ENCODE measurements at regions not wholly inside any gene's neighbourhood (a gene's known extent, or its start where the extent isn't known, plus 50 kb on each side); places are given as distances from the start of the nearest gene placed in this dataset.

DNA sequence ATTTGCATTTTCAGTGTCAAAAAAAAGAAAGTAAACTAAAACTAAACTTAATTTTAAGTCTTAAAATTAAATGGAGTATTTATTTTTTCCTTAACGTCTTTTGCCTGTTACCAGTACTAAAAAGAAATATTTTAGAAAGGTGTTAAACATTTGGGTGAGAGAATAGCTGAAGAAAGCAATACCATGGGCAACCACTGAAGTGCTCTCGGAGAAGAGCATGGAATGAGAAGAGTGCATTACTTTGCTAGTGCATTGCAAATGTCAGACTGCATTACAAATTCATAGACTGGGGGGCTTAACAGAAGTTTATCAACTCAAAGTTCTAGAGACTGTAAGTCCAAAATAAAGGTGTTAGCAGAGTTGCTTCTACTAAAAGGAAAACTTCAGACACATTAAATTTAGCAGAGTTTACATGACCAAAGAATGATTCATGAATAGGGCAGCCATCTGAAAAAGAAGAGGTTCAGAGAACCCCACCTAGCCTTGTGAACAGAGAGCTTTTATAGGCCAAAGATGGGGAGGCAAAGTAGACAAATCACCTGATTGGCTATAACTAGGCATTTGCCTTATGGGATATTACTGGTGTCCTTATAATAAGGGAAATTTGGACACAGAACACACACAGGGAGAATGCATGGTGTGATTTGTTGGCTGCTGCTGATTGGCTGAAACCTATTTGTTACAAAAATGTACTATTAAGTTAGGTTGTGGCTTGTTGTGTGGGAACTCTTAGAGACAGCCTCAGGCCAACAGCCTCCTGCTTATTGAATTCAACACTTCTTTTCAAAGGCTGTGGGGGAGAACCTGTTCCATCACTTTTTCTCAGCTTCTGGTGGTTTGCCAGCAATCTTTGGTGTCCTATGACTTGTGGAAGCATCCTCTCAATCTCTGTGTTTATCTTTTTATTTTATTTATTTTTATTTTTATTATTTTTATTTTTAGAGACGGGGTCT lies 106.7 kb upstream of the RREB1 start:
- Histone ChIP-seq H3K9ac (ENCODE audit: extremely low read depth, low read length, poor library complexity, severe bottlenecking) (no peak overlapping the region), H3K9me3 (ENCODE audit: control insufficient read depth, low read length) (peaks cover 9% of the 10 kb centered on the region), H3K27ac (ENCODE audit: low read depth, low read length) (no peak overlapping the region), H3K4me1 (ENCODE audit: control insufficient read depth, insufficient read depth, low read length) (no peaks in the 10 kb centered on the region), H3K27me3 (ENCODE audit: control insufficient read depth, insufficient read depth, low read length, poor library complexity, severe bottlenecking) (peaks cover 12% of the 10 kb centered on the region), H3K36me3 (ENCODE audit: control insufficient read depth, insufficient read depth, low read length) (no peaks in the 10 kb centered on the region), H3K4me3 (ENCODE audit: low read length) (no peak overlapping the region)
- no peak overlapping the region for H3K27ac Mint-ChIP-seq
- peaks cover 16% of the 10 kb centered on the region for H3K27me3 Mint-ChIP-seq (ENCODE audit: insufficient read depth)
- peaks cover 13% of the 10 kb centered on the region for H3K4me1 Mint-ChIP-seq
- H3K9me3 Mint-ChIP-seq, result peaks cover 6% of the 10 kb centered on the region
- no peak overlapping the region for H3K4me3 Mint-ChIP-seq
- no peak for DNase-seq
- TF ChIP-seq CTCF (conservative IDR thresholded peaks at IDR 0.05), result peak; percentile 48
- WGBS, 2 experiments (ENCODE audit: insufficient coverage in 1 of 2, insufficient read length in 1 of 2), result 96% methylated on average over 2 to 3 of the region's 3 CpGs
- no peaks in the 10 kb centered on the region for H3K36me3 Mint-ChIP-seq (ENCODE audit: low read depth)

DNA sequence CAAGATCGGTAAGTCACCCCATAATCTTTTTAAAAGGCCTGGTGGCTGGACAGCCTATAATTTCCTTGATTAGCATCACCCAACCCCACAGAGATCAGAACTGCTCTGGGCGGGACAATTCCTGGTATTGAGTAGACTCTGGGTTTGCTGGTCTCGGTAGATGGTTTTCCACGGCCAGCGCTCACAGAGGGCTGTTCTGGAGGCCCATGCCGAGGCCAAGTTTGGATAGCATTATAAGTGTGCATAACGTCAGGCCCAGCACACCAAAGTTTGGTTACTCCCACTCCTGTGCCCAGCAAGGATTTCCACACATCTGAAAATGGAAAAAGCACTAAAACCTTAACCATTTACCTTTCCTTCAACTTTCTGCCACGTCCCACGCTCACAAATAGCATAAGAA lies 104.7 kb upstream of the RREB1 start:
- no peak for TF ChIP-seq CTCF (conservative IDR thresholded peaks at IDR 0.05)

DNA sequence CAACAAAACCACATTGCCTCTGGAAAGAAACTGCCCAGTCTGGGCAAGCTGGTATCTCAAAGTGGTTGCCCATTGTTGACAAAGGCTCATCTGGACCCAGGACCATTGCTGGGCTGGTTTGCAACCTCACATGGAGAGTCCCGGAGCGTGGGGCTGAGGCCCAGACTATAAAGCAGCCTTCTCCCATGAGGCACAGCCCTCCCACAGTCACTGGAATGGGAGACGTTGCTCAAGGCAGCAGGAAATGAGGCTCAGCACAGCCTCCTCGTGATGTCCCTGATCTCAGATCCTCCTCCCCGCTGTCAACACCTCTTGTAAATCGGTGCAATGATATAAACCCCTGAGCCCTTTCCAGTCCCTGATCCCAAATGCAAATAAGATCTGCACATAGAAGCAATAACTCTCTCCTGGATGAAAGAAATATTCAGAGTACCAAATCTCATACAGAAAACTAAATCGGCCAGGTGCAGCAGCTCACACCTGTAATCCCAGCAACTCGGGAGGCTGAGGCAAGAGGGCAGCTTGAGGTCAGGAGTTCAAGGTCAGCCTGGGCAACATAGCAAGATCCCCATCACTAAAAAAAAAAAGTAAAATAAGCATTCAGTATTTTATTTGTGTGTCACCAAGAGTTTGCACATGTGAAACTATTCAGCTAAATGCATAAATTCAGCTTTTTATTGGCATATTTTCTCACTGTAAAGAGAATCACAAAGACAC lies 103.0 kb upstream of the RREB1 start:
- Histone ChIP-seq H3K27ac (ENCODE audit: low read depth, low read length) (no peak overlapping the region), H3K4me3 (ENCODE audit: low read length) (no peak overlapping the region), H3K36me3 (ENCODE audit: control insufficient read depth, insufficient read depth, low read length) (no peaks in the 10 kb centered on the region), H3K27me3 (ENCODE audit: control insufficient read depth, insufficient read depth, low read length, poor library complexity, severe bottlenecking) (peaks cover 4% of the 10 kb centered on the region), H3K4me1 (ENCODE audit: control insufficient read depth, insufficient read depth, low read length) (no peaks in the 10 kb centered on the region), H3K9me3 (ENCODE audit: control insufficient read depth, low read length) (no peaks in the 10 kb centered on the region), H3K9ac (ENCODE audit: extremely low read depth, low read length, poor library complexity, severe bottlenecking) (no peak overlapping the region)
- H3K27ac Mint-ChIP-seq, result no peak overlapping the region
- no peaks in the 10 kb centered on the region for H3K9me3 Mint-ChIP-seq
- peaks cover 7% of the 10 kb centered on the region for H3K27me3 Mint-ChIP-seq (ENCODE audit: insufficient read depth)
- 92 to 93% methylated on average over 6 to 8 of the region's 8 CpGs for WGBS, 2 experiments (ENCODE audit: insufficient coverage in 1 of 2, insufficient read length in 1 of 2)
- no peaks in the 10 kb centered on the region for H3K36me3 Mint-ChIP-seq (ENCODE audit: low read depth)
- H3K4me1 Mint-ChIP-seq, result peaks cover 4% of the 10 kb centered on the region
- no peak for TF ChIP-seq CTCF (conservative IDR thresholded peaks at IDR 0.05)
- no peak for DNase-seq
- H3K4me3 Mint-ChIP-seq, result no peak overlapping the region

More for the DNA sequence above, 104.7 kb upstream of the RREB1 start:
- peaks cover 4% of the 10 kb centered on the region for H3K4me1 Mint-ChIP-seq
- Histone ChIP-seq H3K9ac (ENCODE audit: extremely low read depth, low read length, poor library complexity, severe bottlenecking) (no peak overlapping the region), H3K4me3 (ENCODE audit: low read length) (no peak overlapping the region), H3K27ac (ENCODE audit: low read depth, low read length) (no peak overlapping the region), H3K36me3 (ENCODE audit: control insufficient read depth, insufficient read depth, low read length) (no peaks in the 10 kb centered on the region), H3K27me3 (ENCODE audit: control insufficient read depth, insufficient read depth, low read length, poor library complexity, severe bottlenecking) (peaks cover 11% of the 10 kb centered on the region), H3K4me1 (ENCODE audit: control insufficient read depth, insufficient read depth, low read length) (no peaks in the 10 kb centered on the region), H3K9me3 (ENCODE audit: control insufficient read depth, low read length) (no peaks in the 10 kb centered on the region)
- H3K27ac Mint-ChIP-seq, result no peak overlapping the region
- 98% methylated on average over 5 to 9 of the region's 9 CpGs for WGBS, 2 experiments (ENCODE audit: insufficient coverage in 1 of 2, insufficient read length in 1 of 2)
- H3K36me3 Mint-ChIP-seq (ENCODE audit: low read depth), result no peaks in the 10 kb centered on the region
- no peaks in the 10 kb centered on the region for H3K9me3 Mint-ChIP-seq
- DNase-seq, result no peak
- no peak overlapping the region for H3K4me3 Mint-ChIP-seq
- H3K27me3 Mint-ChIP-seq (ENCODE audit: insufficient read depth), result peaks cover 11% of the 10 kb centered on the region
